PFSK-1 (cell line): ENCODE measurements at regions not wholly inside any gene's neighbourhood (a gene's known extent, or its start where the extent isn't known, plus 50 kb on each side); places are given as distances from the start of the nearest gene placed in this dataset.

Experiments used
- FOXP2 ChIP-seq: optimal IDR thresholded peaks from 2 replicates; pipeline ENCODE3; 2011; ENCODE audit warnings: borderline replicate concordance, control low read depth, inconsistent platforms; ENCODE audit not compliant: insufficient read depth; ENCODE audit errors: extremely low read length, extremely low read depth
- POLR2AphosphoS5 ChIP-seq: IDR thresholded peaks from 2 replicates; pipeline ENCODE4 v1.6.1; 2012; ENCODE audit warnings: low read depth, mild to moderate bottlenecking, control low read depth, low read length, moderate library complexity
- REST ChIP-seq, 2 experiments: IDR thresholded peaks; 2 replicates each; pipeline versions ENCODE4 v1.6.1 to v1.8.0; 2011 to 2012; ENCODE audit warnings: low read depth in 2 of 2, low read length in 2 of 2, control low read depth in 1 of 2, inconsistent platforms in 1 of 2, mild to moderate bottlenecking in 1 of 2, moderate library complexity in 1 of 2; ENCODE audit not compliant: insufficient read depth in 1 of 2
- SIN3A ChIP-seq: IDR thresholded peaks from 2 replicates; pipeline ENCODE4 v1.6.1; 2012; ENCODE audit warnings: mild to moderate bottlenecking, low read length, moderate library complexity, borderline replicate concordance; ENCODE audit not compliant: insufficient read depth
- TAF1 ChIP-seq: IDR thresholded peaks from 2 replicates; pipeline ENCODE4 v1.6.1; 2012; ENCODE audit warnings: low read length, control low read depth, borderline replicate concordance; ENCODE audit not compliant: insufficient read depth

GRCh38 chr4:126727461-126727860 lies 905.3 kb upstream of the INTU start:
- TF ChIP-seq REST (IDR thresholded peaks at IDR 0.05; ENCODE audit: insufficient read depth in 1 of 2, low read depth in 2 of 2, low read length in 2 of 2) (no peak), TAF1 (no peak), POLR2AphosphoS5 (no peak), SIN3A (no peak), FOXP2 (no peak)
